ENCODE measurements at regions not wholly inside any gene's neighbourhood (a gene's known extent, or its start where the extent isn't known, plus 50 kb on each side); places are given as distances from the start of the nearest gene placed in this dataset.

GRCh38 chr1:94707321-94708298, 112.5 kb upstream of the SLC44A3 start:
- no peak overlapping the region for H3K4me3 ChIP-seq (ENCODE audit: low read length)
- no peaks in the 10 kb centered on the region for H3K36me3 ChIP-seq (ENCODE audit: control insufficient read depth, insufficient read depth, low read length)
- no peak for DNase-seq (ENCODE audit: low read depth, low spot score)
- no peaks in the 10 kb centered on the region for H3K9me3 ChIP-seq (ENCODE audit: control insufficient read depth, insufficient read depth, low read length)
- no peak overlapping the region for H3K27ac ChIP-seq (ENCODE audit: low read length)
- no peaks in the 10 kb centered on the region for H3K4me1 ChIP-seq (ENCODE audit: control insufficient read depth, insufficient read depth, low read length)
- no CpG with 5 or more reads among the region's 13 CpGs for WGBS (ENCODE audit: insufficient coverage, insufficient read length)
- no peaks in the 10 kb centered on the region for H3K27me3 ChIP-seq (ENCODE audit: control insufficient read depth, insufficient read depth, low read length)

- H3K4me1 ChIP-seq (ENCODE audit: control insufficient read depth, insufficient read depth, low read length) = peaks cover 3% of the 10 kb centered on the region
- no peak overlapping the region for H3K27ac ChIP-seq (ENCODE audit: low read length)
- H3K36me3 ChIP-seq (ENCODE audit: control insufficient read depth, insufficient read depth, low read length) = no peaks in the 10 kb centered on the region
- DNase-seq (ENCODE audit: low read depth, low spot score) = no peak
- WGBS (ENCODE audit: insufficient coverage, insufficient read length) = no CpG with 5 or more reads among the region's 1 CpG
- H3K9me3 ChIP-seq (ENCODE audit: control insufficient read depth, insufficient read depth, low read length) = no peaks in the 10 kb centered on the region
- no peak overlapping the region for H3K4me3 ChIP-seq (ENCODE audit: low read length)
- H3K27me3 ChIP-seq (ENCODE audit: control insufficient read depth, insufficient read depth, low read length) = no peaks in the 10 kb centered on the region
These were observed 117.7 kb upstream of the SLC44A3 start for GRCh38 chr1:94702442-94702815.

- DNase-seq (ENCODE audit: low read depth, low spot score) = no peak
- no peaks in the 10 kb centered on the region for H3K27me3 ChIP-seq (ENCODE audit: control insufficient read depth, insufficient read depth, low read length)
- H3K4me1 ChIP-seq (ENCODE audit: control insufficient read depth, insufficient read depth, low read length) = peaks cover 3% of the 10 kb centered on the region
- H3K36me3 ChIP-seq (ENCODE audit: control insufficient read depth, insufficient read depth, low read length) = no peaks in the 10 kb centered on the region
- no peak overlapping the region for H3K27ac ChIP-seq (ENCODE audit: low read length)
- H3K9me3 ChIP-seq (ENCODE audit: control insufficient read depth, insufficient read depth, low read length) = no peaks in the 10 kb centered on the region
- H3K4me3 ChIP-seq (ENCODE audit: low read length) = no peak overlapping the region
- no CpG with 5 or more reads among the region's 2 CpGs for WGBS (ENCODE audit: insufficient coverage, insufficient read length)
These were observed 118.2 kb upstream of the SLC44A3 start for GRCh38 chr1:94701796-94702441.

GRCh38 chr1:94698759-94699502, 121.2 kb upstream of the SLC44A3 start:
- no peak for DNase-seq (ENCODE audit: low read depth, low spot score)
- Histone ChIP-seq H3K27me3 (ENCODE audit: control insufficient read depth, insufficient read depth, low read length) (no peaks in the 10 kb centered on the region), H3K4me3 (ENCODE audit: low read length) (no peak overlapping the region), H3K9me3 (ENCODE audit: control insufficient read depth, insufficient read depth, low read length) (no peaks in the 10 kb centered on the region), H3K36me3 (ENCODE audit: control insufficient read depth, insufficient read depth, low read length) (no peaks in the 10 kb centered on the region), H3K27ac (ENCODE audit: low read length) (no peak overlapping the region), H3K4me1 (ENCODE audit: control insufficient read depth, insufficient read depth, low read length) (peaks cover 3% of the 10 kb centered on the region)
- WGBS (ENCODE audit: insufficient coverage, insufficient read length) = no CpG with 5 or more reads among the region's 3 CpGs

GRCh38 chr1:94698356-94698755, 121.8 kb upstream of the SLC44A3 start:
- Histone ChIP-seq H3K9me3 (ENCODE audit: control insufficient read depth, insufficient read depth, low read length) (no peaks in the 10 kb centered on the region), H3K27ac (ENCODE audit: low read length) (no peak overlapping the region), H3K27me3 (ENCODE audit: control insufficient read depth, insufficient read depth, low read length) (no peaks in the 10 kb centered on the region), H3K4me3 (ENCODE audit: low read length) (no peak overlapping the region), H3K4me1 (ENCODE audit: control insufficient read depth, insufficient read depth, low read length) (peaks cover 3% of the 10 kb centered on the region), H3K36me3 (ENCODE audit: control insufficient read depth, insufficient read depth, low read length) (no peaks in the 10 kb centered on the region)
- no peak for DNase-seq (ENCODE audit: low read depth, low spot score)
- WGBS (ENCODE audit: insufficient coverage, insufficient read length) = no CpG with 5 or more reads among the region's 2 CpGs

GRCh38 chr1:94697839-94698238, 122.3 kb upstream of the SLC44A3 start:
- no CpG with 5 or more reads among the region's 5 CpGs for WGBS (ENCODE audit: insufficient coverage, insufficient read length)

GRCh38 chr1:94694226-94694915, 125.8 kb upstream of the SLC44A3 start:
- Histone ChIP-seq H3K27me3 (ENCODE audit: control insufficient read depth, insufficient read depth, low read length) (no peaks in the 10 kb centered on the region), H3K4me3 (ENCODE audit: low read length) (no peak overlapping the region), H3K36me3 (ENCODE audit: control insufficient read depth, insufficient read depth, low read length) (no peaks in the 10 kb centered on the region), H3K9me3 (ENCODE audit: control insufficient read depth, insufficient read depth, low read length) (peaks cover 1% of the 10 kb centered on the region; the same call in 1 of the 2 replicates), H3K4me1 (ENCODE audit: control insufficient read depth, insufficient read depth, low read length) (no peaks in the 10 kb centered on the region), H3K27ac (ENCODE audit: low read length) (no peak overlapping the region)
- no peak for DNase-seq (ENCODE audit: low read depth, low spot score)
- no CpG with 5 or more reads among the region's 4 CpGs for WGBS (ENCODE audit: insufficient coverage, insufficient read length)

More at GRCh38 chr1:94697839-94698238, 122.3 kb upstream of the SLC44A3 start:
- Histone ChIP-seq H3K36me3 (ENCODE audit: control insufficient read depth, insufficient read depth, low read length) (no peaks in the 10 kb centered on the region), H3K9me3 (ENCODE audit: control insufficient read depth, insufficient read depth, low read length) (no peaks in the 10 kb centered on the region), H3K4me1 (ENCODE audit: control insufficient read depth, insufficient read depth, low read length) (peaks cover 3% of the 10 kb centered on the region), H3K27ac (ENCODE audit: low read length) (no peak overlapping the region), H3K4me3 (ENCODE audit: low read length) (no peak overlapping the region), H3K27me3 (ENCODE audit: control insufficient read depth, insufficient read depth, low read length) (no peaks in the 10 kb centered on the region)
- no peak for DNase-seq (ENCODE audit: low read depth, low spot score)

GRCh38 chr1:94693435-94693834, 126.7 kb upstream of the SLC44A3 start:
- Histone ChIP-seq H3K4me3 (ENCODE audit: low read length) (no peak overlapping the region), H3K27me3 (ENCODE audit: control insufficient read depth, insufficient read depth, low read length) (no peaks in the 10 kb centered on the region), H3K4me1 (ENCODE audit: control insufficient read depth, insufficient read depth, low read length) (peaks cover 1% of the 10 kb centered on the region; the same call in 1 of the 2 replicates), H3K27ac (ENCODE audit: low read length) (no peak overlapping the region), H3K36me3 (ENCODE audit: control insufficient read depth, insufficient read depth, low read length) (no peaks in the 10 kb centered on the region), H3K9me3 (ENCODE audit: control insufficient read depth, insufficient read depth, low read length) (peaks cover 1% of the 10 kb centered on the region; the same call in 1 of the 2 replicates)
- no peak for DNase-seq (ENCODE audit: low read depth, low spot score)
- no CpG with 5 or more reads among the region's 1 CpG for WGBS (ENCODE audit: insufficient coverage, insufficient read length)

- WGBS (ENCODE audit: insufficient coverage, insufficient read length) = no CpG with 5 or more reads among the region's 3 CpGs
These were observed 127.1 kb upstream of the SLC44A3 start for GRCh38 chr1:94693029-94693428.

More at GRCh38 chr1:94693029-94693428, 127.1 kb upstream of the SLC44A3 start:
- Histone ChIP-seq H3K4me1 (ENCODE audit: control insufficient read depth, insufficient read depth, low read length) (peaks cover 3% of the 10 kb centered on the region; the same call in 1 of the 2 replicates), H3K27ac (ENCODE audit: low read length) (no peak overlapping the region), H3K27me3 (ENCODE audit: control insufficient read depth, insufficient read depth, low read length) (no peaks in the 10 kb centered on the region), H3K4me3 (ENCODE audit: low read length) (no peak overlapping the region), H3K9me3 (ENCODE audit: control insufficient read depth, insufficient read depth, low read length) (peaks cover 1% of the 10 kb centered on the region; the same call in 1 of the 2 replicates), H3K36me3 (ENCODE audit: control insufficient read depth, insufficient read depth, low read length) (no peaks in the 10 kb centered on the region)
- DNase-seq (ENCODE audit: low read depth, low spot score) = no peak
